ENCODE measurements at regions not wholly inside any gene's neighbourhood (a gene's known extent, or its start where the extent isn't known, plus 50 kb on each side); places are given as distances from the start of the nearest gene placed in this dataset.

- TF ChIP-seq POLR2A (IDR thresholded peaks at IDR 0.05): no peak
- no peak for TF ChIP-seq CTCF (IDR thresholded peaks at IDR 0.05)
Observed at GRCh38 chr14:56900726-56901125, 90.4 kb upstream of the OTX2 start.
